ENCODE measurements at regions not wholly inside any gene's neighbourhood (a gene's known extent, or its start where the extent isn't known, plus 50 kb on each side); places are given as distances from the start of the nearest gene placed in this dataset.

GRCh38 chrX:476724-477075 lies 90.0 kb upstream of the PPP2R3B start:
- Histone ChIP-seq H3K4me3 (replicated peaks in 1 of 2; ENCODE audit: low read depth in 1 of 2, low read length in 2 of 2) (no peak overlapping the region), H3K4me2 (ENCODE audit: low read length) (peak overlapping the region; percentile 21; the same call in 1 of the 2 replicates), H3K9ac (ENCODE audit: low read length) (no peak overlapping the region), H3K9me3 (ENCODE audit: control insufficient read depth in 1 of 2, insufficient read depth in 1 of 2, low read depth in 1 of 2, low read length in 2 of 2) (no peaks in the 10 kb centered on the region), H3K79me2 (ENCODE audit: insufficient read depth, low read length) (no peaks in the 10 kb centered on the region), H2AFZ (ENCODE audit: low read depth, low read length, poor library complexity, severe bottlenecking) (no peak overlapping the region), H3K27ac (ENCODE audit: low read depth, low read length) (no peak overlapping the region), H3K9me2 (ENCODE audit: insufficient read depth) (no peaks in the 10 kb centered on the region), H3K27me3 (ENCODE audit: insufficient read depth, low read length) (no peaks in the 10 kb centered on the region), H3K4me1 (ENCODE audit: control insufficient read depth in 1 of 2, insufficient read depth in 2 of 2, low read length in 2 of 2) (peaks cover 0 to 10% of the 10 kb centered on the region in 2 experiments; a peak in 2 of 4 replicates), H3K36me3 (ENCODE audit: control insufficient read depth in 1 of 2, insufficient read depth in 2 of 2, low read length in 2 of 2) (no peaks in the 10 kb centered on the region), H4K20me1 (ENCODE audit: insufficient read depth) (no peaks in the 10 kb centered on the region)
- RAD21 ChIA-PET (ENCODE audit: low non-redundant PET in 1 of 2, low total read pairs in 2 of 2, uncharacterized antibody in 2 of 2, unreplicated experiment in 2 of 2): no interaction called here
- CTCF ChIA-PET: no interaction called here
- POLR2A ChIA-PET: no interaction called here
- DNase-seq (ENCODE audit: low read depth, low spot score): no peak
- intact Hi-C loops (cut with micrococcal nuclease): no loop called here
- BruUV-seq (replicated peaks): no TSS peak
- no peak for TF ChIP-seq RAD21 (IDR thresholded peaks at IDR 0.05; ENCODE audit: low read depth)
- no peak for TF ChIP-seq SIN3A (IDR thresholded peaks at IDR 0.05; ENCODE audit: low read depth)
- TF ChIP-seq REST (IDR thresholded peaks at IDR 0.05; ENCODE audit: low read depth): no peak
- no peak for TF ChIP-seq FOSL1 (IDR thresholded peaks at IDR 0.05; ENCODE audit: low read depth)
- TF ChIP-seq CEBPB (IDR thresholded peaks at IDR 0.05; ENCODE audit: low read depth): no peak
- no peak for ATAC-seq

GRCh38 chrX:477441-478012 lies 90.8 kb upstream of the PPP2R3B start:
- RAD21 ChIA-PET (ENCODE audit: low non-redundant PET in 1 of 2, low total read pairs in 2 of 2, uncharacterized antibody in 2 of 2, unreplicated experiment in 2 of 2): no interaction called here
- H3K9ac ChIP-seq (ENCODE audit: low read length): no peak overlapping the region
- H3K4me2 ChIP-seq (ENCODE audit: low read length): no peak overlapping the region
- H3K27me3 ChIP-seq (ENCODE audit: insufficient read depth, low read length): no peaks in the 10 kb centered on the region
- H3K79me2 ChIP-seq (ENCODE audit: insufficient read depth, low read length): no peaks in the 10 kb centered on the region
- peaks cover 0 to 10% of the 10 kb centered on the region in 2 experiments; a peak in 2 of 4 replicates for H3K4me1 ChIP-seq (ENCODE audit: control insufficient read depth in 1 of 2, insufficient read depth in 2 of 2, low read length in 2 of 2)
- no peaks in the 10 kb centered on the region for H3K9me2 ChIP-seq (ENCODE audit: insufficient read depth)
- no peak overlapping the region for H3K27ac ChIP-seq (ENCODE audit: low read depth, low read length)
- no peak for ATAC-seq
- BruUV-seq (replicated peaks): no TSS peak
- CTCF ChIA-PET: no interaction called here
- DNase-seq (ENCODE audit: low read depth, low spot score): no peak
- no peaks in the 10 kb centered on the region for H3K36me3 ChIP-seq (ENCODE audit: control insufficient read depth in 1 of 2, insufficient read depth in 2 of 2, low read length in 2 of 2)
- TF ChIP-seq YY1 (IDR thresholded peaks at IDR 0.05; ENCODE audit: extremely low read depth, insufficient replicate concordance, low read depth, low read length) (no peak), REST (IDR thresholded peaks at IDR 0.05; ENCODE audit: low read depth) (no peak), EGR1 (IDR thresholded peaks at IDR 0.05; ENCODE audit: low read depth) (no peak), ELF1 (IDR thresholded peaks at IDR 0.05; ENCODE audit: borderline replicate concordance, low read depth) (no peak), TCF7L2 (IDR thresholded peaks at IDR 0.05; ENCODE audit: borderline replicate concordance, extremely low read depth, insufficient read depth, insufficient read length) (no peak), FOSL1 (IDR thresholded peaks at IDR 0.05; ENCODE audit: low read depth) (no peak), RAD21 (IDR thresholded peaks at IDR 0.05; ENCODE audit: low read depth) (no peak), CBX3 (IDR thresholded peaks at IDR 0.05; ENCODE audit: low read depth) (no peak)
- H3K9me3 ChIP-seq (ENCODE audit: control insufficient read depth in 1 of 2, insufficient read depth in 1 of 2, low read depth in 1 of 2, low read length in 2 of 2): no peaks in the 10 kb centered on the region
- no peak overlapping the region for H3K4me3 ChIP-seq (replicated peaks in 1 of 2; ENCODE audit: low read depth in 1 of 2, low read length in 2 of 2)
- no peak overlapping the region for H2AFZ ChIP-seq (ENCODE audit: low read depth, low read length, poor library complexity, severe bottlenecking)
- POLR2A ChIA-PET: no interaction called here
- intact Hi-C loops (cut with micrococcal nuclease): no loop called here
- H4K20me1 ChIP-seq (ENCODE audit: insufficient read depth): no peaks in the 10 kb centered on the region
